Neural cell (in vitro differentiated cells): ENCODE measurements at regions not wholly inside any gene's neighbourhood (a gene's known extent, or its start where the extent isn't known, plus 50 kb on each side); places are given as distances from the start of the nearest gene placed in this dataset.
"Not testable (repeated sequence)": the region's sequence is repeated elsewhere in the genome, so short reads cannot be mapped to it uniquely, and the experiment has no call there.

Experiments
- H2AFZ ChIP-seq: fragments of 200-600, 300-800 bp; sonication (generic), shearing (Covaris generic); 2 replicates; pipeline ENCODE4 v1.6.0; 2014; ENCODE audit warnings: low read depth, mild to moderate bottlenecking, antibody characterized with exemption, low read length, moderate library complexity
- H3F3A ChIP-seq: fragments of 200-600 bp; shearing (Covaris generic); 2 replicates; pipeline ENCODE4 v1.6.1; 2016; ENCODE audit warnings: mild to moderate bottlenecking, moderate library complexity, mixed read lengths, antibody characterized with exemption, low read length; ENCODE audit not compliant: insufficient read depth, poor library complexity, severe bottlenecking
- H3K27ac ChIP-seq: fragments of 200-600, 300-800 bp; sonication (generic), shearing (Covaris generic); 2 replicates; pipeline ENCODE4 v1.5.1; 2014; ENCODE audit warnings: mild to moderate bottlenecking, low read length, moderate library complexity
- H3K27me3 ChIP-seq: fragments of 300-800, 200-600 bp; sonication (generic), shearing (Covaris generic); 2 replicates; pipeline ENCODE4 v1.6.0; 2014; ENCODE audit warnings: mild to moderate bottlenecking, low read depth, low read length, moderate library complexity; ENCODE audit not compliant: insufficient read depth
- H3K36me3 ChIP-seq: fragments of 300-800, 200-600 bp; sonication (generic), shearing (Covaris generic); 2 replicates; pipeline ENCODE4 v1.5.1; 2014; ENCODE audit warnings: mild to moderate bottlenecking, antibody characterized with exemption, low read length, moderate library complexity; ENCODE audit not compliant: insufficient read depth
- H3K4me2 ChIP-seq: fragments of 300-800, 200-600 bp; sonication (generic), shearing (Covaris generic); 2 replicates; pipeline ENCODE4 v1.6.0; 2014; ENCODE audit warnings: mild to moderate bottlenecking, low read length
- H3K4me3 ChIP-seq: fragments of 300-800, 200-600 bp; sonication (generic), shearing (Covaris generic); 2 replicates; pipeline ENCODE4 v1.5.1; 2014; ENCODE audit warnings: mild to moderate bottlenecking, low read length, moderate library complexity
- H3K79me2 ChIP-seq: fragments of 200-600 bp; shearing (Covaris generic); replicated peaks from 2 replicates; pipeline ENCODE4 v1.6.0; 2014; ENCODE audit warnings: mild to moderate bottlenecking, low read length, moderate library complexity; ENCODE audit not compliant: insufficient read depth
- H3K9ac ChIP-seq: fragments of 300-800, 200-600 bp; sonication (generic), shearing (Covaris generic); 2 replicates; pipeline ENCODE4 v1.6.1; 2016; ENCODE audit warnings: mild to moderate bottlenecking, low read length, mixed read lengths
- H3K9me2 ChIP-seq: fragments of 200-600 bp; shearing (Covaris generic); 2 replicates; pipeline ENCODE4 v1.6.1; 2016; ENCODE audit warnings: mild to moderate bottlenecking, low read length, mixed read lengths; ENCODE audit not compliant: insufficient read depth
- H3K9me3 ChIP-seq: fragments of 200-600, 300-800 bp; sonication (generic), shearing (Covaris generic); 2 replicates; pipeline ENCODE4 v1.6.1; 2016; ENCODE audit warnings: mild to moderate bottlenecking, mixed run types, low read length, moderate library complexity, mixed read lengths
- H4K20me1 ChIP-seq: fragments of 200-600 bp; shearing (Covaris generic); 2 replicates; pipeline ENCODE4 v1.6.1; 2016; ENCODE audit warnings: mild to moderate bottlenecking, mixed run types; ENCODE audit not compliant: insufficient read depth
- EP300 ChIP-seq: fragments of 450-650 bp; conservative IDR thresholded peaks from 2 replicates; pipeline ENCODE4 v1.6.1; 2014; ENCODE audit warnings: antibody characterized with exemption, mild to moderate bottlenecking, moderate library complexity; ENCODE audit not compliant: poor library complexity, severe bottlenecking
- EZH2 ChIP-seq: fragments of 200-600, 300-800 bp; shearing (Covaris generic), sonication (generic); IDR thresholded peaks from 2 replicates; pipeline ENCODE4 v1.6.1; 2014; ENCODE audit warnings: antibody characterized with exemption, low read length, borderline replicate concordance, mild to moderate bottlenecking; ENCODE audit not compliant: insufficient read depth, poor library complexity, severe bottlenecking
- MXI1 ChIP-seq: fragments of 450-650 bp; conservative IDR thresholded peaks from 2 replicates; pipeline ENCODE4 v1.6.1; 2014; ENCODE audit warnings: antibody characterized with exemption, mild to moderate bottlenecking; ENCODE audit not compliant: poor library complexity, severe bottlenecking
- POLR2AphosphoS5 ChIP-seq: IDR thresholded peaks from 2 replicates; pipeline ENCODE4 v1.6.1; 2012
- RAD21 ChIP-seq: fragments of 450-650 bp; conservative IDR thresholded peaks from 2 replicates; pipeline ENCODE4 v1.6.1; 2014; ENCODE audit warnings: antibody characterized with exemption, mild to moderate bottlenecking, moderate library complexity
- SMC3 ChIP-seq: fragments of 450-650 bp; conservative IDR thresholded peaks from 2 replicates; pipeline ENCODE4 v1.6.1; 2014; ENCODE audit warnings: antibody characterized with exemption, mild to moderate bottlenecking, moderate library complexity; ENCODE audit not compliant: poor library complexity
- TAF1 ChIP-seq: IDR thresholded peaks from 2 replicates; pipeline ENCODE4 v1.6.1; 2012; ENCODE audit warnings: low read depth
- TF ChIP-seq, protein P1 (sequence below): IDR thresholded peaks from 2 replicates; pipeline ENCODE4 v1.6.1; 2012; ENCODE audit warnings: borderline replicate concordance
- TF ChIP-seq, protein P2 (sequence below): fragments of 450-650 bp; IDR thresholded peaks from 2 replicates; pipeline ENCODE4 v1.5.1; 2014; ENCODE audit warnings: antibody characterized with exemption, mild to moderate bottlenecking, moderate library complexity; ENCODE audit not compliant: poor library complexity, severe bottlenecking

DNA sequence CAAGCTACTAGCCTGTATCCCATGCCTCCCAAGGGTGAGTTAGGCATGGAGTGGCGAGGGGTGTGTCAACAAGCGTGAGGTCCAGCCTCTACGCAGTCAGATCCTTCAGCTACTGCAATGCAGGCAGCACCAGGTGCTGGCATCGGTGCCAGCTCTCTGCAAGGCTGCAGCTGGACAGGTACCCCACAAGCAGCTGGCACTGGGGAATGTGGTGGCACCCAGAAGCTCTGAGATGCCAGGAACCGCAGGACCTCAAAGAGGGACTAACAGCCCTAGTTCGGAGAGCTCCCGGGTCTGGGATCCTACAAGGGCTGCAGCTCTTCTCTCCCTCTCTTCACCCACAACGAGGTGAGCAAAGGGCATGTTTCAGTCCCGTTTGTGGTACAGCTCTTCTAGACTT is 974.5 kb downstream of the LTN1 start:
- Histone ChIP-seq H3K9me3 (no peaks in the 10 kb centered on the region), H3K27ac (no peak overlapping the region), H4K20me1 (no peaks in the 10 kb centered on the region), H3F3A (no peaks in the 10 kb centered on the region), H3K9ac (no peak overlapping the region), H3K4me3 (no peak overlapping the region), H2AFZ (no peak overlapping the region), H3K4me2 (no peak overlapping the region), H3K9me2 (no peaks in the 10 kb centered on the region), H3K27me3 (no peaks in the 10 kb centered on the region), H3K36me3 (no peaks in the 10 kb centered on the region), H3K79me2 (no peaks in the 10 kb centered on the region)
- no peak for TF ChIP-seq MXI1
- TF ChIP-seq, protein P1, sequence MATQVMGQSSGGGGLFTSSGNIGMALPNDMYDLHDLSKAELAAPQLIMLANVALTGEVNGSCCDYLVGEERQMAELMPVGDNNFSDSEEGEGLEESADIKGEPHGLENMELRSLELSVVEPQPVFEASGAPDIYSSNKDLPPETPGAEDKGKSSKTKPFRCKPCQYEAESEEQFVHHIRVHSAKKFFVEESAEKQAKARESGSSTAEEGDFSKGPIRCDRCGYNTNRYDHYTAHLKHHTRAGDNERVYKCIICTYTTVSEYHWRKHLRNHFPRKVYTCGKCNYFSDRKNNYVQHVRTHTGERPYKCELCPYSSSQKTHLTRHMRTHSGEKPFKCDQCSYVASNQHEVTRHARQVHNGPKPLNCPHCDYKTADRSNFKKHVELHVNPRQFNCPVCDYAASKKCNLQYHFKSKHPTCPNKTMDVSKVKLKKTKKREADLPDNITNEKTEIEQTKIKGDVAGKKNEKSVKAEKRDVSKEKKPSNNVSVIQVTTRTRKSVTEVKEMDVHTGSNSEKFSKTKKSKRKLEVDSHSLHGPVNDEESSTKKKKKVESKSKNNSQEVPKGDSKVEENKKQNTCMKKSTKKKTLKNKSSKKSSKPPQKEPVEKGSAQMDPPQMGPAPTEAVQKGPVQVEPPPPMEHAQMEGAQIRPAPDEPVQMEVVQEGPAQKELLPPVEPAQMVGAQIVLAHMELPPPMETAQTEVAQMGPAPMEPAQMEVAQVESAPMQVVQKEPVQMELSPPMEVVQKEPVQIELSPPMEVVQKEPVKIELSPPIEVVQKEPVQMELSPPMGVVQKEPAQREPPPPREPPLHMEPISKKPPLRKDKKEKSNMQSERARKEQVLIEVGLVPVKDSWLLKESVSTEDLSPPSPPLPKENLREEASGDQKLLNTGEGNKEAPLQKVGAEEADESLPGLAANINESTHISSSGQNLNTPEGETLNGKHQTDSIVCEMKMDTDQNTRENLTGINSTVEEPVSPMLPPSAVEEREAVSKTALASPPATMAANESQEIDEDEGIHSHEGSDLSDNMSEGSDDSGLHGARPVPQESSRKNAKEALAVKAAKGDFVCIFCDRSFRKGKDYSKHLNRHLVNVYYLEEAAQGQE: no peak
- TF ChIP-seq RAD21: no peak
- no peak for TF ChIP-seq POLR2AphosphoS5
- TF ChIP-seq EP300: no peak
- TF ChIP-seq EZH2: no peak
- TF ChIP-seq, protein P2, sequence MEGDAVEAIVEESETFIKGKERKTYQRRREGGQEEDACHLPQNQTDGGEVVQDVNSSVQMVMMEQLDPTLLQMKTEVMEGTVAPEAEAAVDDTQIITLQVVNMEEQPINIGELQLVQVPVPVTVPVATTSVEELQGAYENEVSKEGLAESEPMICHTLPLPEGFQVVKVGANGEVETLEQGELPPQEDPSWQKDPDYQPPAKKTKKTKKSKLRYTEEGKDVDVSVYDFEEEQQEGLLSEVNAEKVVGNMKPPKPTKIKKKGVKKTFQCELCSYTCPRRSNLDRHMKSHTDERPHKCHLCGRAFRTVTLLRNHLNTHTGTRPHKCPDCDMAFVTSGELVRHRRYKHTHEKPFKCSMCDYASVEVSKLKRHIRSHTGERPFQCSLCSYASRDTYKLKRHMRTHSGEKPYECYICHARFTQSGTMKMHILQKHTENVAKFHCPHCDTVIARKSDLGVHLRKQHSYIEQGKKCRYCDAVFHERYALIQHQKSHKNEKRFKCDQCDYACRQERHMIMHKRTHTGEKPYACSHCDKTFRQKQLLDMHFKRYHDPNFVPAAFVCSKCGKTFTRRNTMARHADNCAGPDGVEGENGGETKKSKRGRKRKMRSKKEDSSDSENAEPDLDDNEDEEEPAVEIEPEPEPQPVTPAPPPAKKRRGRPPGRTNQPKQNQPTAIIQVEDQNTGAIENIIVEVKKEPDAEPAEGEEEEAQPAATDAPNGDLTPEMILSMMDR: no peak
- no peak for TF ChIP-seq SMC3
- no peak for TF ChIP-seq TAF1

DNA sequence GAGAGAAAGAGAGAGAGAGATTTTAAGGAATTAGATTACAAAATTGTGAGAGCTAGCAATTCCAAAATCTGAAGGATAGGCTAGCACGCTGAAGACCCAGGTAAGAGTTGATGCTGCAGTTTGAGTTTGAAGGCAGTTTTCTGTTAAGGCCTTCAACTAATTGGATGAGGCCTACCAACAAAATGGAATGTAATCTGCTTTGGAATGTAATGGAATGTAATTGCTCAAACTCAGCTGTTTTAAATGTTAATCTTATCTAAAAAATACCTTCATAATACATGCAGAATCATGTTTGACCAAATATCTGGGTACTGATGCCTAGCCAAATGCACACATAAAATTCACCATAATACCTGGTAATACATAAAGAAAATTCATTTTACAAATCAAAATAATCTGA is 976.1 kb downstream of the LTN1 start:
- Histone ChIP-seq H2AFZ (no peak overlapping the region), H3K79me2 (no peaks in the 10 kb centered on the region), H4K20me1 (no peaks in the 10 kb centered on the region), H3K9me2 (no peaks in the 10 kb centered on the region), H3K27ac (no peak overlapping the region), H3K9me3 (no peaks in the 10 kb centered on the region), H3K27me3 (no peaks in the 10 kb centered on the region), H3F3A (no peaks in the 10 kb centered on the region), H3K9ac (no peak overlapping the region), H3K36me3 (no peaks in the 10 kb centered on the region), H3K4me2 (no peak overlapping the region), H3K4me3 (no peak overlapping the region)
- TF ChIP-seq, protein P1: no peak
- no peak for TF ChIP-seq EP300
- no peak for TF ChIP-seq POLR2AphosphoS5
- no peak for TF ChIP-seq RAD21
- TF ChIP-seq TAF1: no peak
- TF ChIP-seq SMC3: no peak
- TF ChIP-seq MXI1: no peak
- no peak for TF ChIP-seq EZH2
- TF ChIP-seq, protein P2: no peak

DNA sequence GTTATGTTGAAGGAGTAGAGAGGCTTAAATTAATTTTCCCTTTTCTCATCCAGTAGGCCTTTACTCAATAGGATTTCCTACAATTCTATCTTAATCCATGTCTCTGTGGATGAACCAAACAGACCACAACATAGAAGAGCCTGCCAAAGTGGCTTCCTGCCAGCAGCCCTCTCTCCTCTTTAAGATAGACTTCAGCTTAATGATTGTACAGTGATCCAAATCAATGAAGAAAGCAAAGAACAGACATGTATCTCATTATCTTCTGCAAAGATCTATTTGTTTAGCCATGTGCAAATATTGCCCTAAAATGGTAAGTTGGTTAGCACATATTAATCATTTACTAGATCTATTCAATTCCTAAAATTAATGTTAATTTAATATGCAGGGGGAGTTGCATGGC is 979.6 kb downstream of the LTN1 start:
- H3K27ac ChIP-seq, H3K4me2 ChIP-seq, H3K9me2 ChIP-seq: not testable (repeated sequence)

More for the DNA sequence above, 979.6 kb downstream of the LTN1 start:
- not testable (repeated sequence) for H3K36me3 ChIP-seq, H3K79me2 ChIP-seq, H2AFZ ChIP-seq, H3F3A ChIP-seq, H3K27me3 ChIP-seq, H4K20me1 ChIP-seq, H3K4me3 ChIP-seq, H3K9ac ChIP-seq, H3K9me3 ChIP-seq
